ENCODE measurements at regions not wholly inside any gene's neighbourhood (a gene's known extent, or its start where the extent isn't known, plus 50 kb on each side); places are given as distances from the start of the nearest gene placed in this dataset.

- DNase-seq (ENCODE audit: low spot score) (no peak), FAIRE-seq (no peak)
Observed at GRCh38 chr6:156383059-156383458, 394.1 kb upstream of the ARID1B start.

- FAIRE-seq, result no peak
- no peak for DNase-seq (ENCODE audit: low spot score)
Observed at GRCh38 chr6:156379392-156380289, 397.5 kb upstream of the ARID1B start.

- DNase-seq (ENCODE audit: low spot score) (no peak), FAIRE-seq (no peak)
Observed at GRCh38 chr6:156378853-156379252, 398.3 kb upstream of the ARID1B start.

- FAIRE-seq, result no peak
- no peak for DNase-seq (ENCODE audit: low spot score)
Observed at GRCh38 chr6:156376091-156376490, 401.1 kb upstream of the ARID1B start.

- no peak for DNase-seq (ENCODE audit: low spot score)
- FAIRE-seq, result no peak
Observed at GRCh38 chr6:156359912-156360311, 417.3 kb upstream of the ARID1B start.

- FAIRE-seq (no peak), DNase-seq (ENCODE audit: low spot score) (no peak)
Observed at GRCh38 chr6:156352861-156353260, 424.3 kb upstream of the ARID1B start.

GRCh38 chr6:156351346-156351966 is 425.7 kb upstream of the ARID1B start:
- no peak for DNase-seq (ENCODE audit: low spot score)
- no peak for FAIRE-seq

- DNase-seq (ENCODE audit: low spot score), result no peak
Observed at GRCh38 chr6:156350337-156350736, 426.8 kb upstream of the ARID1B start.

GRCh38 chr6:156348849-156349248 is 428.3 kb upstream of the ARID1B start:
- DNase-seq (ENCODE audit: low spot score), result no peak
- no peak for FAIRE-seq

More at GRCh38 chr6:156350337-156350736, 426.8 kb upstream of the ARID1B start:
- FAIRE-seq, result no peak

GRCh38 chr6:156348424-156348823 is 428.8 kb upstream of the ARID1B start:
- FAIRE-seq (no peak), DNase-seq (ENCODE audit: low spot score) (no peak)

GRCh38 chr6:156347656-156348055 is 429.5 kb upstream of the ARID1B start:
- DNase-seq (ENCODE audit: low spot score), result no peak
- no peak for FAIRE-seq

- no peak for DNase-seq (ENCODE audit: low spot score)
- FAIRE-seq, result no peak
Observed at GRCh38 chr6:156347246-156347645, 429.9 kb upstream of the ARID1B start.

- DNase-seq (ENCODE audit: low spot score), result no peak
- no peak for FAIRE-seq
Observed at GRCh38 chr6:156345700-156346099, 431.5 kb upstream of the ARID1B start.

GRCh38 chr6:156344491-156344890 is 432.7 kb upstream of the ARID1B start:
- FAIRE-seq (no peak), DNase-seq (ENCODE audit: low spot score) (no peak)

- FAIRE-seq (no peak), DNase-seq (ENCODE audit: low spot score) (no peak)
Observed at GRCh38 chr6:156337801-156338200, 439.4 kb upstream of the ARID1B start.

GRCh38 chr6:156336733-156337132 is 440.4 kb upstream of the ARID1B start:
- FAIRE-seq (no peak), DNase-seq (ENCODE audit: low spot score) (no peak)

GRCh38 chr6:156336089-156336488 is 441.1 kb upstream of the ARID1B start:
- DNase-seq (ENCODE audit: low spot score), result no peak
- FAIRE-seq, result no peak

- no peak for FAIRE-seq
- DNase-seq (ENCODE audit: low spot score), result no peak
Observed at GRCh38 chr6:156334966-156335365, 442.2 kb upstream of the ARID1B start.

GRCh38 chr6:156319707-156320106 is 457.5 kb upstream of the ARID1B start:
- DNase-seq (ENCODE audit: low spot score), result no peak
- FAIRE-seq, result no peak

- no peak for FAIRE-seq
- no peak for DNase-seq (ENCODE audit: low spot score)
Observed at GRCh38 chr6:156316583-156317125, 460.5 kb upstream of the ARID1B start.

- FAIRE-seq, result no peak
- DNase-seq (ENCODE audit: low spot score), result no peak
Observed at GRCh38 chr6:156315146-156315545, 462.0 kb upstream of the ARID1B start.

- FAIRE-seq, result no peak
Observed at GRCh38 chr6:156313037-156313436, 464.1 kb upstream of the ARID1B start.

GRCh38 chr6:156311291-156311690 is 465.9 kb upstream of the ARID1B start:
- DNase-seq (ENCODE audit: low spot score) (no peak), FAIRE-seq (no peak)

More at GRCh38 chr6:156313037-156313436, 464.1 kb upstream of the ARID1B start:
- DNase-seq (ENCODE audit: low spot score), result no peak
